ENCODE measurements at regions not wholly inside any gene's neighbourhood (a gene's known extent, or its start where the extent isn't known, plus 50 kb on each side); places are given as distances from the start of the nearest gene placed in this dataset.

GRCh38 chr5:170176916-170177315, 55.9 kb upstream of the C5orf58 start:
- no peak for DNase-seq (ENCODE audit: low spot score)

DNA sequence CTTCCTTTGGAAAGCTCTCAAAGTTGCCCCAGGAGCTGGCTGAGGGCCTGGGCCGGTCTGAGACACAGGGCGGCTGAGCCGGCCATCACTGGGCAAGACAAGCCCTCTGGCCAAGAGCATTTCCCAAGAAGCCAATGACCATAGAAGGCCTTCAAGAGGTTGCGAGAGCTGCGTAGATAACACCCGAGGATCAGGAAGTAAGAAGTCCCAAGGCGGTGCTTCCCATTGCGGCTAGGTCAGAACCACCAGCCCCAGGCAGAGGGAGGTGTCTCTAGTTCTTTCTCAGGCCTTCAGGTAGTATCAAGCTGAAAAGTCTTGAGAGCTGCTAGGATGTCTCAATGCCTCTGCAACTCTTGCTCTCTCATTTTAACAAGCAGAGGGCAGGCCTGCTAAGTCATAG, 54.0 kb upstream of the C5orf58 start:
- Histone ChIP-seq H2AFZ (ENCODE audit: low read length) (no peak overlapping the region), H3K9me3 (ENCODE audit: low read length) (no peaks in the 10 kb centered on the region), H3K4me1 (ENCODE audit: insufficient read depth, low read length) (peaks cover 11% of the 10 kb centered on the region), H3K79me2 (ENCODE audit: insufficient read depth, low read length) (no peaks in the 10 kb centered on the region), H3K4me3 (replicated peaks in 1 of 3; ENCODE audit: insufficient read depth in 1 of 3, low read depth in 2 of 3, low read length in 3 of 3) (no peak overlapping the region), H3K4me2 (ENCODE audit: low read depth, low read length) (no peak overlapping the region), H4K20me1 (ENCODE audit: insufficient read depth, low read length) (no peaks in the 10 kb centered on the region), H3K9ac (ENCODE audit: insufficient read depth, low read depth, low read length) (no peak overlapping the region), H3K27me3 (ENCODE audit: control insufficient read depth in 1 of 2, insufficient read depth in 2 of 2, low read length in 2 of 2) (no peaks in the 10 kb centered on the region; a peak in 1 of 5 replicates), H3K27ac (ENCODE audit: extremely low read length, insufficient read depth, low read length) (no peak overlapping the region), H3K36me3 (replicated peaks in 1 of 2; ENCODE audit: control insufficient read depth in 1 of 2, insufficient read depth in 2 of 2, low read length in 2 of 2) (no peaks in the 10 kb centered on the region)
- ATAC-seq (no peak), FAIRE-seq (no peak), DNase-seq (ENCODE audit: low spot score) (no peak)
- BruUV-seq (replicated peaks), result no TSS peak
- in situ Hi-C loops (cut with HindIII; ENCODE audit: extremely low pct_ligation_motif_present, low pct_unique_long_range_greater_than_20kb), result no loop called here
- ChIA-PET POLR2A (no interaction called here), CTCF (ENCODE audit: low intra/inter-chr PET ratio, low total read pairs) (no interaction called here)
- intact Hi-C loops (cut with micrococcal nuclease; ENCODE audit: unreplicated experiment), result no loop called here
- 70% methylated on average over 4 of the region's 8 CpGs for WGBS (ENCODE audit: low lambda C conversion rate)
- TF ChIP-seq POLR2AphosphoS5 (IDR thresholded peaks at IDR 0.05; ENCODE audit: low read depth, low read length), result no peak
- TF ChIP-seq HMGA1 (CRISPR knock-in tag; conservative IDR thresholded peaks at IDR 0.05), result no peak
- TF ChIP-seq, protein P1, sequence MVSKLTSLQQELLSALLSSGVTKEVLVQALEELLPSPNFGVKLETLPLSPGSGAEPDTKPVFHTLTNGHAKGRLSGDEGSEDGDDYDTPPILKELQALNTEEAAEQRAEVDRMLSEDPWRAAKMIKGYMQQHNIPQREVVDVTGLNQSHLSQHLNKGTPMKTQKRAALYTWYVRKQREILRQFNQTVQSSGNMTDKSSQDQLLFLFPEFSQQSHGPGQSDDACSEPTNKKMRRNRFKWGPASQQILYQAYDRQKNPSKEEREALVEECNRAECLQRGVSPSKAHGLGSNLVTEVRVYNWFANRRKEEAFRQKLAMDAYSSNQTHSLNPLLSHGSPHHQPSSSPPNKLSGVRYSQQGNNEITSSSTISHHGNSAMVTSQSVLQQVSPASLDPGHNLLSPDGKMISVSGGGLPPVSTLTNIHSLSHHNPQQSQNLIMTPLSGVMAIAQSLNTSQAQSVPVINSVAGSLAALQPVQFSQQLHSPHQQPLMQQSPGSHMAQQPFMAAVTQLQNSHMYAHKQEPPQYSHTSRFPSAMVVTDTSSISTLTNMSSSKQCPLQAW (CRISPR knock-in tag; IDR thresholded peaks at IDR 0.05), result no peak
- TF ChIP-seq ZFAT (CRISPR knock-in tag; conservative IDR thresholded peaks at IDR 0.05), result no peak
- TF ChIP-seq PBX3 (CRISPR knock-in tag; IDR thresholded peaks at IDR 0.05; ENCODE audit: borderline replicate concordance), result no peak
- no peak for TF ChIP-seq FOXP1 (IDR thresholded peaks at IDR 0.05)
- TF ChIP-seq FOXP1 (CRISPR knock-in tag; IDR thresholded peaks at IDR 0.05), result no peak
- no peak for TF ChIP-seq SP4 (CRISPR knock-in tag; IDR thresholded peaks at IDR 0.05)
- TF ChIP-seq RAD21 (CRISPR knock-in tag; IDR thresholded peaks at IDR 0.05), result no peak
- TF ChIP-seq REL (CRISPR knock-in tag; conservative IDR thresholded peaks at IDR 0.05), result no peak
- no peak for TF ChIP-seq MBD4 (IDR thresholded peaks at IDR 0.05; ENCODE audit: borderline replicate concordance, low read length)
- no peak for TF ChIP-seq ZNF180 (CRISPR knock-in tag; IDR thresholded peaks at IDR 0.05; ENCODE audit: borderline replicate concordance, low read depth)
- TF ChIP-seq ZFYVE20 (CRISPR knock-in tag; IDR thresholded peaks at IDR 0.05; ENCODE audit: borderline replicate concordance, low read depth), result no peak
- no peak for TF ChIP-seq FOSL2 (CRISPR knock-in tag; IDR thresholded peaks at IDR 0.05)
- no peak for TF ChIP-seq ZNF274 (CRISPR knock-in tag; IDR thresholded peaks at IDR 0.05)
- no peak for TF ChIP-seq ZC3H4 (CRISPR knock-in tag; IDR thresholded peaks at IDR 0.05; ENCODE audit: borderline replicate concordance)
- no peak for TF ChIP-seq ZNF761 (CRISPR knock-in tag; conservative IDR thresholded peaks at IDR 0.05)
- no peak for TF ChIP-seq MAF1 (CRISPR knock-in tag; IDR thresholded peaks at IDR 0.05; ENCODE audit: borderline replicate concordance)

More at GRCh38 chr5:170176916-170177315, 55.9 kb upstream of the C5orf58 start:
- H3K4me2 ChIP-seq (ENCODE audit: low read depth, low read length), result no peak overlapping the region
- FAIRE-seq (no peak), ATAC-seq (no peak)
- CTCF ChIA-PET (ENCODE audit: low intra/inter-chr PET ratio, low total read pairs), result no interaction called here
- intact Hi-C loops (cut with micrococcal nuclease; ENCODE audit: unreplicated experiment) (no loop called here), in situ Hi-C loops (cut with HindIII; ENCODE audit: extremely low pct_ligation_motif_present, low pct_unique_long_range_greater_than_20kb) (no loop called here)
- H3K4me3 ChIP-seq (replicated peaks in 1 of 3; ENCODE audit: insufficient read depth in 1 of 3, low read depth in 2 of 3, low read length in 3 of 3), result no peak overlapping the region
- H2AFZ ChIP-seq (ENCODE audit: low read length), result no peak overlapping the region
- 60% methylated on average over 1 of the region's 7 CpGs for WGBS (ENCODE audit: low lambda C conversion rate)
- H3K9ac ChIP-seq (ENCODE audit: insufficient read depth, low read depth, low read length), result no peak overlapping the region
- no peaks in the 10 kb centered on the region for H3K9me3 ChIP-seq (ENCODE audit: low read length)
- no peaks in the 10 kb centered on the region for H3K4me1 ChIP-seq (ENCODE audit: insufficient read depth, low read length)
- no peaks in the 10 kb centered on the region for H3K36me3 ChIP-seq (replicated peaks in 1 of 2; ENCODE audit: control insufficient read depth in 1 of 2, insufficient read depth in 2 of 2, low read length in 2 of 2)
- H3K79me2 ChIP-seq (ENCODE audit: insufficient read depth, low read length), result no peaks in the 10 kb centered on the region
- no peak for TF ChIP-seq ZNF670 (CRISPR knock-in tag; IDR thresholded peaks at IDR 0.05; ENCODE audit: borderline replicate concordance)
- TF ChIP-seq PAX8 (CRISPR knock-in tag; IDR thresholded peaks at IDR 0.05; ENCODE audit: borderline replicate concordance), result no peak
- H4K20me1 ChIP-seq (ENCODE audit: insufficient read depth, low read length), result no peaks in the 10 kb centered on the region
- H3K27me3 ChIP-seq (ENCODE audit: control insufficient read depth in 1 of 2, insufficient read depth in 2 of 2, low read length in 2 of 2), result no peaks in the 10 kb centered on the region; a peak in 1 of 5 replicates
- no TSS peak for BruUV-seq (replicated peaks)
- H3K27ac ChIP-seq (ENCODE audit: extremely low read length, insufficient read depth, low read length), result no peak overlapping the region
- POLR2A ChIA-PET, result no interaction called here
